ENCODE measurements at regions not wholly inside any gene's neighbourhood (a gene's known extent, or its start where the extent isn't known, plus 50 kb on each side); places are given as distances from the start of the nearest gene placed in this dataset.

DNA sequence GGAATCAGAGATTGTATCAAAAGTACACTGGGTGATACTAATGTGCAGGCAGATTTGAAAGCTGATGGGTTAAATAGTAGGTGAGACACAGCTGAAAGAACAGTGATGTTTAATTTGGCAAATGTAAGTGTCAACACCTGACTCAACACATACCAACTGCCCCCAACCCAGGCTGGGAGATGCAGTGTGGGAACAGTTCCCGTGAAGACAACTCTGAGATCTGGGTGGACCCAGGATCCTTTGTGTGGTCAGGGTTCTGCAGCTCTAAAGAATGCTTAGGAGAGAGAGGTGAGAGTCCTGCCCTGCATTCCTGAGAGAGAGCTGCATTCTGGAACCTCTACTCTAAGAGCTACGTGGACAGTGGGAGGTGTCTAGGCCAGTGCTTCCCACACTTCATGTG, 479.7 kb downstream of the RPS24 start:
- DNase-seq (ENCODE audit: low read depth), result no peak
- TF ChIP-seq, protein P1, sequence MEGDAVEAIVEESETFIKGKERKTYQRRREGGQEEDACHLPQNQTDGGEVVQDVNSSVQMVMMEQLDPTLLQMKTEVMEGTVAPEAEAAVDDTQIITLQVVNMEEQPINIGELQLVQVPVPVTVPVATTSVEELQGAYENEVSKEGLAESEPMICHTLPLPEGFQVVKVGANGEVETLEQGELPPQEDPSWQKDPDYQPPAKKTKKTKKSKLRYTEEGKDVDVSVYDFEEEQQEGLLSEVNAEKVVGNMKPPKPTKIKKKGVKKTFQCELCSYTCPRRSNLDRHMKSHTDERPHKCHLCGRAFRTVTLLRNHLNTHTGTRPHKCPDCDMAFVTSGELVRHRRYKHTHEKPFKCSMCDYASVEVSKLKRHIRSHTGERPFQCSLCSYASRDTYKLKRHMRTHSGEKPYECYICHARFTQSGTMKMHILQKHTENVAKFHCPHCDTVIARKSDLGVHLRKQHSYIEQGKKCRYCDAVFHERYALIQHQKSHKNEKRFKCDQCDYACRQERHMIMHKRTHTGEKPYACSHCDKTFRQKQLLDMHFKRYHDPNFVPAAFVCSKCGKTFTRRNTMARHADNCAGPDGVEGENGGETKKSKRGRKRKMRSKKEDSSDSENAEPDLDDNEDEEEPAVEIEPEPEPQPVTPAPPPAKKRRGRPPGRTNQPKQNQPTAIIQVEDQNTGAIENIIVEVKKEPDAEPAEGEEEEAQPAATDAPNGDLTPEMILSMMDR (conservative IDR thresholded peaks at IDR 0.05; ENCODE audit: low read depth, low read length), result no peak
- no peak overlapping the region for H3K4me3 ChIP-seq (ENCODE audit: low read depth, low read length)

GRCh38 chr10:78513986-78514385, 480.3 kb downstream of the RPS24 start:
- H3K4me3 ChIP-seq (ENCODE audit: low read depth, low read length), result no peak overlapping the region
- DNase-seq (ENCODE audit: low read depth), result no peak
- TF ChIP-seq, protein P1 (conservative IDR thresholded peaks at IDR 0.05; ENCODE audit: low read depth, low read length), result no peak

DNA sequence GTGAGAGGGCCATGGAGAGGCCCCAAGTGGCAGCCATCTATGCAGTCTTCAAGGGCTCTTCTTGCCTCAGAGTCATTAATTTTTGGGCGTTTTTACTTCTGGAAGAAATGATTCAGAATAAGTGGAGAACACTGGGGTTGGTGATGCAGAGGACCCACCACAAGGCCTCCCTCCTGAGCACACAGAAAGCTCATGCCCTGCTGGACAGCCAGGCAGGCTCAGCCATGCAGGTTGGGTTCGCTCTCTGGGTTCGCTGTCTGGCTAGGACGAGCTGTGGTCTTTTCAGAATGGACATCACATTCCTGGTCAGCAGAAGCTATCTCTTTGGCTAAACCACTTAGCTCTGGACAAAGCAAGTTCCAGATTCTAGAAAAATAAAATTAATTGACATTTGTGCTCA, 480.8 kb downstream of the RPS24 start:
- H3K4me3 ChIP-seq (ENCODE audit: low read depth, low read length), result no peak overlapping the region
- DNase-seq (ENCODE audit: low read depth), result no peak
- TF ChIP-seq, protein P1 (conservative IDR thresholded peaks at IDR 0.05; ENCODE audit: low read depth, low read length), result no peak

DNA sequence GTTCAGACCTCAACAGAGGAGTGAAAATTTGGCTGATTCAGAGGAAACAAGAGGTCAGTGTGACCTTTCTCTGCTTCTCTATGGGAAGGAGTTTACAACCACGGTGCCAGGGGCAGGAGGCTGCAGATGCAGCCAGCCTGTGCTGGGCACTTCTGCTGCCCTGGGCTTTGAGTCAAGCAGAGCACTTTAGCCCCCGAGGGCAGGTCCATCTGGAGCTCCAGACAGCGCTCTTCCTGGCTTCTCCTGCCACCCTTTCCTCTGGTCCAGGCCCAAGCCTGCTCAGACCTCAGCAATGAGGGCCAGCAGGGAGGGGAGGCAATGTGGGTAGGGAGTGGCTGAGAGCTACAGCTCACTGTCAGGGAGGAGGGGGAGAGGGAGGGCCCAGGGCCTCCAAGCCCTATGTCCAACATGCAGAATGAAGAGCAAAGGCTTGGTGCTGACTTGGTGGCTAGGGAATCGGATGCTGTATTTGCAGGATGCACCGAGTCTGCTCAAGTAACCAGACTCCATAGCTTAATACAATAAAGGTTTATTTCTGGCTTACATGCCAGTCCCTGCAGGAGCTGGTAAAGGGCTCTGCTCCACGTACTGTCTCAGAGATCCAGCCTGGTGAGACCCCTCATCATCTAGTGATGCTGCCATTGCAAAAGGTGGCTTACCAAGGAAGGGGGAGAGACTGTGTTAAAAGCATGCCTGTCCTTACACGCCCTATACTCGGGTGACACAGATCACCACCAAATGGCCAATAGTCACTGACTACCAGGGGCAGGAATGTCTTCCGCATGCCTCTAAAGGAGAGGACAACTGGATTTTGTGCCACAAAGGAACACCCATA, 481.6 kb downstream of the RPS24 start:
- no peak for DNase-seq (ENCODE audit: low read depth)
- TF ChIP-seq, protein P1 (conservative IDR thresholded peaks at IDR 0.05; ENCODE audit: low read depth, low read length), result no peak
- no peak overlapping the region for H3K4me3 ChIP-seq (ENCODE audit: low read depth, low read length)

GRCh38 chr10:78515873-78516153, 482.1 kb downstream of the RPS24 start:
- no peak overlapping the region for H3K4me3 ChIP-seq (ENCODE audit: low read depth, low read length)
- TF ChIP-seq, protein P1 (conservative IDR thresholded peaks at IDR 0.05; ENCODE audit: low read depth, low read length), result no peak
- DNase-seq (ENCODE audit: low read depth), result no peak

GRCh38 chr10:78516236-78516635, 482.6 kb downstream of the RPS24 start:
- TF ChIP-seq, protein P1 (conservative IDR thresholded peaks at IDR 0.05; ENCODE audit: low read depth, low read length), result no peak
- H3K4me3 ChIP-seq (ENCODE audit: low read depth, low read length), result no peak overlapping the region
- DNase-seq (ENCODE audit: low read depth), result no peak

DNA sequence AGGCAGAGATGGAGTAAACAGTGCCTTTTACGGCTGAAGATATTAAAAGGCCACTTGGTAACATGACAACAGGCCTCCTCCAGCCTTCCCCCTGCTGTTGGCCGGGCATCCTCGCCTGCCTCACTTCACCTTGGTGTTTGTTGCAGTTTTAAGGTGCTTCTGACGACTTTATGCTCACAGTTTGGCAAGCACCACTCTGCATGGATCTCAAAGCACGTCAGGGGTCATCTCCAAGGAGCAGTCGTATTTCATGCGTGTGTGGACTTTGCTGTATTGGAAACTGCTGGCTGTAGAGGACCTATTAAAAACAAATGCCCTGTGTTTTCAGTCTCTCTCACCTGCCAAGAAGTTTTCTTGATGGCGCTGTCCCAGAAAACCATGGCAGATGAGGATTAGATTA, 483.1 kb downstream of the RPS24 start:
- no peak overlapping the region for H3K4me3 ChIP-seq (ENCODE audit: low read depth, low read length)
- no peak for DNase-seq (ENCODE audit: low read depth)
- TF ChIP-seq, protein P1 (conservative IDR thresholded peaks at IDR 0.05; ENCODE audit: low read depth, low read length), result no peak

Data from epithelial cell of proximal tubule (primary cell).